Putamen (tissue), 1 donor: ENCODE measurements at regions not wholly inside any gene's neighbourhood (a gene's known extent, or its start where the extent isn't known, plus 50 kb on each side); places are given as distances from the start of the nearest gene placed in this dataset.

ENCODE experiments used
- DNase-seq: peaks from one replicate; pipeline ENCODE4 v3.0.0-alpha.2; 2016; ENCODE audit warnings: low spot score

- DNase-seq = peak; percentile 7
These were observed 60.4 kb downstream of the FOXI2 start for GRCh38 chr10:127797339-127797738.

GRCh38 chr10:127798111-127798510 is 61.1 kb downstream of the FOXI2 start:
- DNase-seq = no peak

GRCh38 chr10:127801302-127801701 is 64.3 kb downstream of the FOXI2 start:
- DNase-seq = no peak

DNA sequence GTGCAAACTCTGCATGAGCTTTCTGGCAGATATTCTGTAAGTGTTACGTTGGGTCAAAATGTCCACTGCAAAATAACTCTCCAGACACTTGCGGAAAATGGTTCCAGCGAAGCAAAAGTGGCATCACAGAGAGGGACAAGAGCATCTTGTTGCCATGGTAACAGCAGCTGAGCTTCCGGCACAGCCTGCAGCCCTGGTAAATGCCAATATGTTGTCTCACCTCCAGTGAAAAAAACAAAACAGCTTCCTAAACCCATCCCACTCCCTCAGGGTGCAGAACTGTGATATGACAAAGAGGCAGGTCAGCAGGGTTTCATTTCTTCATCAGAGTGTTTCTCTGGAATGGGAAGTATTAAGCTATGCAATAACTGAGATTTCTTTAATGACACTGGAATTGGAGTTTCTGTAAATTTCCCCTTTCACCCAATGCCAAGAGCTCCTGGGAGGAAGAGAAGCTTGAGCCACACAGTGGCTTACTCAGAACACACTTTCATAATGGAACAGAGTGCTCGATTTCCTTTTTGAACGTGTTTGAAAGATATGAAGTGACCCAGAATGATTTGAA is 65.6 kb downstream of the FOXI2 start:
- no peak for DNase-seq

- DNase-seq = no peak
These were observed 67.7 kb downstream of the FOXI2 start for GRCh38 chr10:127804696-127805095.

DNA sequence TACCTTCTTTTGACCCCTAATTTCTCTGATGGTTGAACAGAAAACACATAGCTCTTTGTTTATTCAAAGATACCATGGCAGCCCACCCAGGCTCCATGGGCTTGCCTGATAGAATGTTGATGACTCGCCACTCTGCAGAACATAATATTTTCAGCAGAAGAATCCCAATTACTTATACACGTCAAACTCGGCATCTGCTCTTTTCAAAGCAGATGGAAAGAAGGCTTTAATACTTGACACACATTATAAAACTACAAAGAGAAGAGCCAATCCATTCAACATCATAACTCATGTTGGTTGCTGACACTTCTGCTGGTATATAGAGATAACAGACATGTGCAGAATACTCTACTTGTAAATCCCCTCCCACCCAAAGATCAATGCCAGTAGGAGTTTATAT is 69.0 kb downstream of the FOXI2 start:
- DNase-seq = no peak

DNA sequence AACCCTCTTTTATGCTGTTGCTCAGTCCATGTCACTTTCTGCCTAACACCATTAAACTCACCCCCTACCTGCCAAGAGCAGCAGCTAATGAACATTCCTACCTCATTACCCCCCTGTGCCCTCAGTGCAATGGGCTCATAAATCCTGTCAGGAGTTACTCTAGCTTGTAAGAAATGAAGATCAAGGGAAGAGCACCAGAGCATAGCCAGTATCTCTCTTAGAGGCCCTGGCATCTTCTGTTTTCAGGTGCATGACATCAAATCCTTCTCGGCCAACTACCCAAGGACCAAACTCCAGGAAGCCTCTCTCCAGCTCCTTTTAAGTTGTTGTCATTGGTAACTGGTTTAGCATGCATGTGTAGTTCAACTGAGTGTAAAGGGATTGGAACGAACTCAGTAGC is 75.1 kb downstream of the FOXI2 start:
- no peak for DNase-seq

DNA sequence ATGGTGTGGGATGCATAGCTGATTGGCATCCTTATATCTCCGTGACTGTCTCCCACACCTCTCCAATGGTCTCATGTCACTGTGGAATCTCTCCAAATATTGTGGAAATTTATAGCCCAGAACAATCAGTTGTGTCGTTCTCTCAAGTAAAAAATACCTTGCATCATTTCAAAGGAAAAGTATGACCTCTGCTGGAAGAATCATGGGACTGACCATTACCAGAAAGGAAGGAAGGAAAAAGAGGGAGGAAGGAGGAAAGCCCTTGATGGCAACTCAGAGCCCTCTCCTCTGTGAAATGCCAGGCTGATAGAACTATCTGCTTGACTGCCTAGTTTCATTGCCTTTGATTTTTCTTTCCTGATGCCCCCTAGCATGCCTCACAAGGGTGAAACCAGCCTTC is 76.3 kb downstream of the FOXI2 start:
- DNase-seq = peak; percentile 21

- no peak for DNase-seq
These were observed 77.6 kb downstream of the CLRN3 start for GRCh38 chr10:127815147-127815546.

DNA sequence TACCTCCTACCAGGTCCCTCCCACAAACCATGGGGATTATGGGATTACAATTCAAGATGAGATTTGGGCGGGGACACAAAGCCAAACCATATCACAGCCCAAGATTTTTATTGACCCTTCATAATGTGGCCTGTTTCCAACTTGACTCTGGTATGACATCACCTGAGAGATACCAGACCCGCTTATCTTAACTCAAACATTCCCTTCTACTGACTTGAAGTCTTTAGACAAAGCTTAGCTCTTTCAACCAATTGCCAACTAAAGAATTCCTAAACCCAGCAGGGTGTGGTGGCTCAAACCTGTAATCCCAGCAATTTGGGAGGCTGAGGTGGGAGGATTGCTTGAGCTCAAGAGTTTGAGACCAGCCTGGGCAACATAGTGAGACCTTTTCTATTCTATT is 67.9 kb downstream of the CLRN3 start:
- DNase-seq = no peak

DNA sequence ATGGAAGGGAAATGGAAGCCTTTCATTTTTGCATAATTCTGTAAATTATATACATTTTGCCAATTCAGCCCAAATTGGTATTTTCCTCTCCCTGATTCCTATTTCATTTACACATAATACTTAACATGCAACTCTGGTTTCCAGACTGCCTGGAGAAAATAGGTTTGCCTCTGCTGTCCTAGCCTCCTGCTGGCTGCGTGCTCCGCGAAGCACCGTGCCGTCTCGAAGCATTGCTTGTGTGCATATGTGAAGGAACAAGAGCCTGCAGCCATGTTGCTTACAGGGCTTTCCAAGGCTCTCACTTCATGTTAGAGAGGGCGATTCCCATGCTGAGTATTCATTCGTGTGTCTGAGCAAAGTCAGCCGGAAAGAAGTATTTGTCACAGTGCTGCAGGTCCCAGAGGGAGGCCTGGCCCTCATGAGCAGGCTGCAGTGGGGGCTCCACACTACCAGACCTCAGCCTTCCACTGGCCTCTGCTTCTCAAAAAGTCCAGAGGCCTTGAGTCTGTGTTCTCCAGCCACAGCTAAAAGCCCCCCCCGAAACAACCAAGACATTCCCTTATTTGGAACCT is 66.5 kb downstream of the CLRN3 start:
- DNase-seq = no peak

GRCh38 chr10:127827354-127828140 is 65.2 kb downstream of the CLRN3 start:
- DNase-seq = no peak
